GM21717 (cell line): ENCODE measurements at regions not wholly inside any gene's neighbourhood (a gene's known extent, or its start where the extent isn't known, plus 50 kb on each side); places are given as distances from the start of the nearest gene placed in this dataset.
A peak's percentile ranks its signal among the peaks of the same experiment; 100 is the strongest.
"Not testable (repeated sequence)": the region's sequence is repeated elsewhere in the genome, so short reads cannot be mapped to it uniquely, and the experiment has no call there.

ENCODE experiments used
- ATAC-seq: cut with Tn5 transposase; IDR thresholded peaks from one replicate; pipeline ENCODE4 v1.9.1; 2021; ENCODE audit warnings: mild to moderate bottlenecking, moderate library complexity; ENCODE audit not compliant: unreplicated experiment

- no peak for ATAC-seq
Measured at GRCh38 chr5:130845049-130845765, 319.8 kb downstream of the HINT1 start.

- ATAC-seq = peak; percentile 88
Measured at GRCh38 chr5:130836729-130837649, 328.1 kb downstream of the HINT1 start.

GRCh38 chr5:130817598-130818384, 347.3 kb downstream of the HINT1 start:
- ATAC-seq = not testable (repeated sequence)

- ATAC-seq = no peak
Measured at GRCh38 chr5:130815246-130815645, 349.8 kb downstream of the HINT1 start.

- ATAC-seq = no peak
Measured at GRCh38 chr5:130808691-130809090, 356.4 kb downstream of the HINT1 start.

GRCh38 chr5:130805648-130806047, 359.4 kb downstream of the HINT1 start:
- ATAC-seq = no peak

GRCh38 chr5:130805036-130805435, 360.0 kb downstream of the HINT1 start:
- ATAC-seq = no peak

GRCh38 chr5:130801963-130802362, 363.1 kb downstream of the HINT1 start:
- ATAC-seq = no peak

- no peak for ATAC-seq
Measured at GRCh38 chr5:130799015-130799414, 366.0 kb downstream of the HINT1 start.

GRCh38 chr5:130797303-130797702, 367.8 kb downstream of the HINT1 start:
- ATAC-seq = no peak

- ATAC-seq = no peak
Measured at GRCh38 chr5:130796902-130797301, 368.2 kb downstream of the HINT1 start.

- ATAC-seq = no peak
Measured at GRCh38 chr5:130796032-130796431, 369.0 kb downstream of the HINT1 start.

- peak; percentile 74 for ATAC-seq
Measured at GRCh38 chr5:130795037-130795436, 370.0 kb downstream of the HINT1 start.

- no peak for ATAC-seq
Measured at GRCh38 chr5:130777794-130778193, 387.3 kb downstream of the HINT1 start.

GRCh38 chr5:130773813-130774212, 391.2 kb downstream of the HINT1 start:
- no peak for ATAC-seq

GRCh38 chr5:130762031-130762430, 403.0 kb downstream of the HINT1 start:
- no peak for ATAC-seq

GRCh38 chr5:130759061-130759460, 406.0 kb downstream of the HINT1 start:
- no peak for ATAC-seq

- no peak for ATAC-seq
Measured at GRCh38 chr5:130747556-130747955, 417.5 kb downstream of the HINT1 start.

GRCh38 chr5:130746641-130747040, 418.4 kb downstream of the HINT1 start:
- not testable (repeated sequence) for ATAC-seq

- ATAC-seq = no peak
Measured at GRCh38 chr5:130743092-130743491, 422.0 kb downstream of the HINT1 start.

- ATAC-seq = no peak
Measured at GRCh38 chr5:130740047-130740569, 424.9 kb downstream of the HINT1 start.
